ENCODE measurements at regions not wholly inside any gene's neighbourhood (a gene's known extent, or its start where the extent isn't known, plus 50 kb on each side); places are given as distances from the start of the nearest gene placed in this dataset.

DNA sequence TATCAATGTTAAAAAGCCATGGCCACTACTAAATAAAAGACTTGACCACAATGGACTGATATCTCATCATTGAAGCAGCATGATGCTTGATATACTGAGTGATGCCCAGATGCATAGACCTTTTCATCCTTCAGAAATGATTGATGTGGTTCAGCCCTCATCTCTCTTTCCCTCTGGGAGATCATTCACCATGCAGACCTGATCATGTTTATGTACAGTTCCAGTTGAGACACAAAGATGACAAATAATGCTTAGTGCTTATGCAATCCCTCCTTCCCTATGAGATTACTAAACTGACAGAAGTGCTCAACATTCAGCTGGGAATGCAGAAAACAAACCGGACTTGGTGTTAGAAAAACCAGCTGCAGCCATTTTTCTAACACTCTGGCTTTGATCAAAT, 91.9 kb upstream of the TLR4 start:
- TF ChIP-seq, protein P1, sequence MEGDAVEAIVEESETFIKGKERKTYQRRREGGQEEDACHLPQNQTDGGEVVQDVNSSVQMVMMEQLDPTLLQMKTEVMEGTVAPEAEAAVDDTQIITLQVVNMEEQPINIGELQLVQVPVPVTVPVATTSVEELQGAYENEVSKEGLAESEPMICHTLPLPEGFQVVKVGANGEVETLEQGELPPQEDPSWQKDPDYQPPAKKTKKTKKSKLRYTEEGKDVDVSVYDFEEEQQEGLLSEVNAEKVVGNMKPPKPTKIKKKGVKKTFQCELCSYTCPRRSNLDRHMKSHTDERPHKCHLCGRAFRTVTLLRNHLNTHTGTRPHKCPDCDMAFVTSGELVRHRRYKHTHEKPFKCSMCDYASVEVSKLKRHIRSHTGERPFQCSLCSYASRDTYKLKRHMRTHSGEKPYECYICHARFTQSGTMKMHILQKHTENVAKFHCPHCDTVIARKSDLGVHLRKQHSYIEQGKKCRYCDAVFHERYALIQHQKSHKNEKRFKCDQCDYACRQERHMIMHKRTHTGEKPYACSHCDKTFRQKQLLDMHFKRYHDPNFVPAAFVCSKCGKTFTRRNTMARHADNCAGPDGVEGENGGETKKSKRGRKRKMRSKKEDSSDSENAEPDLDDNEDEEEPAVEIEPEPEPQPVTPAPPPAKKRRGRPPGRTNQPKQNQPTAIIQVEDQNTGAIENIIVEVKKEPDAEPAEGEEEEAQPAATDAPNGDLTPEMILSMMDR (IDR thresholded peaks at IDR 0.05) = no peak
- TF ChIP-seq NR3C1 (IDR thresholded peaks at IDR 0.05) = no peak
- no peak for TF ChIP-seq JUNB (IDR thresholded peaks at IDR 0.05)
- TF ChIP-seq, protein P2, sequence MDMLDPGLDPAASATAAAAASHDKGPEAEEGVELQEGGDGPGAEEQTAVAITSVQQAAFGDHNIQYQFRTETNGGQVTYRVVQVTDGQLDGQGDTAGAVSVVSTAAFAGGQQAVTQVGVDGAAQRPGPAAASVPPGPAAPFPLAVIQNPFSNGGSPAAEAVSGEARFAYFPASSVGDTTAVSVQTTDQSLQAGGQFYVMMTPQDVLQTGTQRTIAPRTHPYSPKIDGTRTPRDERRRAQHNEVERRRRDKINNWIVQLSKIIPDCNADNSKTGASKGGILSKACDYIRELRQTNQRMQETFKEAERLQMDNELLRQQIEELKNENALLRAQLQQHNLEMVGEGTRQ (IDR thresholded peaks at IDR 0.05) = no peak
- TF ChIP-seq, protein P3, sequence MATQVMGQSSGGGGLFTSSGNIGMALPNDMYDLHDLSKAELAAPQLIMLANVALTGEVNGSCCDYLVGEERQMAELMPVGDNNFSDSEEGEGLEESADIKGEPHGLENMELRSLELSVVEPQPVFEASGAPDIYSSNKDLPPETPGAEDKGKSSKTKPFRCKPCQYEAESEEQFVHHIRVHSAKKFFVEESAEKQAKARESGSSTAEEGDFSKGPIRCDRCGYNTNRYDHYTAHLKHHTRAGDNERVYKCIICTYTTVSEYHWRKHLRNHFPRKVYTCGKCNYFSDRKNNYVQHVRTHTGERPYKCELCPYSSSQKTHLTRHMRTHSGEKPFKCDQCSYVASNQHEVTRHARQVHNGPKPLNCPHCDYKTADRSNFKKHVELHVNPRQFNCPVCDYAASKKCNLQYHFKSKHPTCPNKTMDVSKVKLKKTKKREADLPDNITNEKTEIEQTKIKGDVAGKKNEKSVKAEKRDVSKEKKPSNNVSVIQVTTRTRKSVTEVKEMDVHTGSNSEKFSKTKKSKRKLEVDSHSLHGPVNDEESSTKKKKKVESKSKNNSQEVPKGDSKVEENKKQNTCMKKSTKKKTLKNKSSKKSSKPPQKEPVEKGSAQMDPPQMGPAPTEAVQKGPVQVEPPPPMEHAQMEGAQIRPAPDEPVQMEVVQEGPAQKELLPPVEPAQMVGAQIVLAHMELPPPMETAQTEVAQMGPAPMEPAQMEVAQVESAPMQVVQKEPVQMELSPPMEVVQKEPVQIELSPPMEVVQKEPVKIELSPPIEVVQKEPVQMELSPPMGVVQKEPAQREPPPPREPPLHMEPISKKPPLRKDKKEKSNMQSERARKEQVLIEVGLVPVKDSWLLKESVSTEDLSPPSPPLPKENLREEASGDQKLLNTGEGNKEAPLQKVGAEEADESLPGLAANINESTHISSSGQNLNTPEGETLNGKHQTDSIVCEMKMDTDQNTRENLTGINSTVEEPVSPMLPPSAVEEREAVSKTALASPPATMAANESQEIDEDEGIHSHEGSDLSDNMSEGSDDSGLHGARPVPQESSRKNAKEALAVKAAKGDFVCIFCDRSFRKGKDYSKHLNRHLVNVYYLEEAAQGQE (IDR thresholded peaks at IDR 0.05) = no peak
- no peak for TF ChIP-seq KDM5A (IDR thresholded peaks at IDR 0.05)
- TF ChIP-seq, protein P4, sequence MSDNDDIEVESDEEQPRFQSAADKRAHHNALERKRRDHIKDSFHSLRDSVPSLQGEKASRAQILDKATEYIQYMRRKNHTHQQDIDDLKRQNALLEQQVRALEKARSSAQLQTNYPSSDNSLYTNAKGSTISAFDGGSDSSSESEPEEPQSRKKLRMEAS (IDR thresholded peaks at IDR 0.05) = no peak
- no peak for TF ChIP-seq ESRRA (IDR thresholded peaks at IDR 0.05; ENCODE audit: borderline replicate concordance, low read length)
- TF ChIP-seq JUN (IDR thresholded peaks at IDR 0.05) = no peak
